GM19463 (cell line): ENCODE measurements at regions not wholly inside any gene's neighbourhood (a gene's known extent, or its start where the extent isn't known, plus 50 kb on each side); places are given as distances from the start of the nearest gene placed in this dataset.
A peak's percentile ranks its signal among the peaks of the same experiment; 100 is the strongest.

ENCODE experiments used
- ATAC-seq: cut with Tn5 transposase; IDR thresholded peaks from one replicate; pipeline ENCODE4 v1.9.1; 2021; ENCODE audit warnings: mild to moderate bottlenecking, moderate library complexity; ENCODE audit not compliant: unreplicated experiment

GRCh38 chr2:47315475-47315874 is 53.6 kb upstream of the EPCAM start:
- no peak for ATAC-seq

- ATAC-seq = no peak
These were observed 55.4 kb upstream of the EPCAM start for GRCh38 chr2:47313728-47314127.

- ATAC-seq = no peak
These were observed 55.9 kb upstream of the EPCAM start for GRCh38 chr2:47313141-47313691.

GRCh38 chr2:47312491-47312850 is 56.6 kb upstream of the EPCAM start:
- ATAC-seq = no peak

- ATAC-seq = no peak
These were observed 57.2 kb upstream of the EPCAM start for GRCh38 chr2:47311764-47312490.

GRCh38 chr2:47310801-47311560 is 58.1 kb upstream of the EPCAM start:
- ATAC-seq = peak; percentile 14

- peak; percentile 79 for ATAC-seq
These were observed 58.9 kb upstream of the EPCAM start for GRCh38 chr2:47309952-47310800.

- ATAC-seq = no peak
These were observed 59.6 kb upstream of the EPCAM start for GRCh38 chr2:47309472-47309951.

GRCh38 chr2:47307066-47307465 is 62.0 kb upstream of the EPCAM start:
- no peak for ATAC-seq

GRCh38 chr2:47304654-47305053 is 64.5 kb upstream of the EPCAM start:
- ATAC-seq = no peak

- no peak for ATAC-seq
These were observed 65.6 kb upstream of the EPCAM start for GRCh38 chr2:47303341-47304148.

GRCh38 chr2:47302308-47302707 is 66.8 kb upstream of the EPCAM start:
- ATAC-seq = no peak

- ATAC-seq = no peak
These were observed 67.4 kb upstream of the EPCAM start for GRCh38 chr2:47301731-47302130.

- peak; percentile 70 for ATAC-seq
These were observed 67.9 kb upstream of the EPCAM start for GRCh38 chr2:47301277-47301618.

GRCh38 chr2:47300609-47301276 is 68.4 kb upstream of the EPCAM start:
- ATAC-seq = peak; percentile 72

GRCh38 chr2:47300081-47300480 is 69.0 kb upstream of the EPCAM start:
- ATAC-seq = no peak

GRCh38 chr2:47299555-47299954 is 69.6 kb upstream of the EPCAM start:
- no peak for ATAC-seq

GRCh38 chr2:47298771-47299170 is 70.3 kb upstream of the EPCAM start:
- ATAC-seq = no peak

- ATAC-seq = no peak
These were observed 71.2 kb upstream of the EPCAM start for GRCh38 chr2:47297767-47298425.
